Left ventricle myocardium superior (tissue), 1 donor: ENCODE measurements at regions not wholly inside any gene's neighbourhood (a gene's known extent, or its start where the extent isn't known, plus 50 kb on each side); places are given as distances from the start of the nearest gene placed in this dataset.
"Not testable (repeated sequence)": the region's sequence is repeated elsewhere in the genome, so short reads cannot be mapped to it uniquely, and the experiment has no call there.

Source experiments
- ATAC-seq: fragments of 200-7000 bp; cut with Tn5 transposase; one replicate; pipeline ENCODE4 v1.9.1; 2020; ENCODE audit warnings: mild to moderate bottlenecking, moderate library complexity
- DNase-seq: peaks from one replicate; pipeline ENCODE4 v3.0.0-alpha.2; 2020
- intact Hi-C: fragments of 100-400 bp; cut with micrococcal nuclease; formaldehyde crosslinking; loops from one replicate; pipeline ENCODE4 v1.11.0; 2022
- donor health status: DM: no; HTN: yes; CAD: no; lungs with severe emphysema.

DNA sequence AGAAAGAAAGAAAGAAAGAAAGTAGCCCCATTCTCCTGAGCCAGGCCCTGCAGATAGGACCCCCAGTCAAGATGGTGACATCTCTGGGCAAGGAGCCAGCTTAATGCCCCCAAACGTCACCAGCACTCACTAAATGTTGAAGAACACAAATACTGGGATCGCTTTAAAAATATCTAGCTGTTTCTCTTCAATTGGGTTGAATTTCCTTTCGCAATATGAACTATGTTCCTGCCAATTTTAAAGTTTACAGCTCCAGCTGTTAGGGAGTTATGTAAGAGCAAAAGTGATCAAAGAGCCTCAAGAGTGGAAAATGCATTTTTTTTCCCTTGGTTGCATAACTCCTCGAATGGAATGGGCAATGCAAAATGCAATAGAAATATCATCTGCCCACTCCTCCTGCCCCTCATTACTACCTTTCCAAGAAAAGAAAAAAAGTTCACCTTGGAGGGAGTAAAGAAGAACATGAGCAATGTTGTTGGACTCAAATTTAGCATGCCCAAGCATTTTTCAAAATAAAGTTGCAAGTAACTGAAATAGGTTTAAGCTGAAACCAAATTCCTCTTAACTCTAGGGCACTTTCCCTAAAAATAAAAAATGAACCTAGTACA lies 244.2 kb upstream of the PIK3R1 start:
- no peak for DNase-seq
- intact Hi-C loops: no loop called here

DNA sequence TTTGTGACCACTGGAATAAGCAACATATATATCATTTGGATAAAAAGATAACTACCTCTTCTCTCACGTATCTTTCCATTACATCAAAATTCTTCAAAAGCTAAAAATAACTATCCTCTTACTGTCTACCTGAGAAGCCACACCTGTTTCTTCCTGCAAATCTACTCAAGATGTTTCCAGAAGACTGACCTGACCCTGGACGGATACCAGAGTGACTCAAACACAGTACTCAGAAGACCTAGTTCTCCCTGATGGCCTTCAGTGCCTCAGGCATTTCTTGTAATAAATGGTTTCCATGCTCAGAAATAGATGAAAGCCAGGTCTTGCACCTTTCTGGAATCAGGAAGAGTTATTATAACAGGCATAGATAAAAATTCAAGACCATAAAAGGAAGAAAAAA lies 245.9 kb upstream of the PIK3R1 start:
- intact Hi-C loops: no loop called here
- ATAC-seq (no peak), DNase-seq (no peak)

More for the DNA sequence above, 244.2 kb upstream of the PIK3R1 start:
- peak; percentile 86 for ATAC-seq

DNA sequence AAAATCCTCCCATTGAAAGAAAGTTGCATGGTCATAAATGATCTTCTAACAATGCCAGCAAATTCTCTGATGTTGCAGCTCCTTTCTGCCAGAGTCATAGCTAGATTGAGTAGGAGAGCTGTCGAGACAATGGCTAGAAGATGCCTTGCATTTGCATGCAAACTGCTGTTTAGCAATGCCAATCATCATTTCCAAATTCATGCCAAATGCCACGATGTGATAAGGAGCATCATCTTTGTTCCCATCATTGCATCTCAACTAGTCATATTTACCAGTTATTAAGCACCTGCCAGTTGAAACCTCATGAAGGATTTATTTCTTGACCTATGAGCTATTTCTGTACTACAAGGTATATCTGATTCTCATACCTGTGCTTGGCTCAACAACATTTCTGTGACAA lies 246.4 kb upstream of the PIK3R1 start:
- intact Hi-C loops: no loop called here
- no peak for DNase-seq
- no peak for ATAC-seq

DNA sequence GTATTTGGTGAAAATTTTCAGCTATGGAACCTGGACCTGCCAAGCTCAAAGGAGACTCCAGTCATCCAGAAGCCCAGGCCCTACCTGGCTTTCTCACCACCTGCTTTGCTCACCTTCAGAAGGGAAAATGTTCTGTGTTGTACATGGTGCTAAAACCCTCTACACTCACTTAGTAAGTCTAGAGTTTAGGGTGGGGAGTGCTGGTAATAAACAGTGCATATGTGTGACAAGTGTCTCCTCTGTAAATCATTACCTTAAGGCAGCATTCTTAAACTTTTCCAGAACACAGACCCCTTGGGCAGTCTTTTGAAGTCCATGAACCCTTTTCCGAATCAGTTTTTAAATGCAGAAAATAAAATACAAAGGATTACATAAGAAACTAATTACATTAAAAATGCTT lies 248.8 kb upstream of the PIK3R1 start:
- intact Hi-C loops: no loop called here
- DNase-seq: no peak

DNA sequence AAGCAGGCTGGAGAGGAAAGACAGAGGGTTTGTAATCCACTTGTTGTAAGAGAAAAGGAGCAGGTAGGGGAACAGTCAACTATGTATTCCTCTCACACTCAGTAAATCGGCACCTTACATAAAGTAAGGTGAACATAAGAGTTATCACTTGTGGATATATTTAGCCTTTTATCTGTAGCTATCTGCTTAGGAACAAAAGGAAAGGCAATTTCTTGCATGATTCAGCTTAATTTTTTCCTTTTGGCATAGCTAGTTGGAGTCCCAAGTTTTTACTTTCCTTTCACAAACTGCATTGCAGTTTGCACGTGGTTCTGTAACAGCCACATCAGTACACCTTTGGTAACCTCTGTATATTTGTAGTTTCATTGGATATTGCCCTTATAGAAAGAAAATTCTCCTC lies 250.9 kb upstream of the PIK3R1 start:
- no peak for DNase-seq
- intact Hi-C loops: no loop called here
- no peak for ATAC-seq

More for the DNA sequence above, 248.8 kb upstream of the PIK3R1 start:
- ATAC-seq: no peak

DNA sequence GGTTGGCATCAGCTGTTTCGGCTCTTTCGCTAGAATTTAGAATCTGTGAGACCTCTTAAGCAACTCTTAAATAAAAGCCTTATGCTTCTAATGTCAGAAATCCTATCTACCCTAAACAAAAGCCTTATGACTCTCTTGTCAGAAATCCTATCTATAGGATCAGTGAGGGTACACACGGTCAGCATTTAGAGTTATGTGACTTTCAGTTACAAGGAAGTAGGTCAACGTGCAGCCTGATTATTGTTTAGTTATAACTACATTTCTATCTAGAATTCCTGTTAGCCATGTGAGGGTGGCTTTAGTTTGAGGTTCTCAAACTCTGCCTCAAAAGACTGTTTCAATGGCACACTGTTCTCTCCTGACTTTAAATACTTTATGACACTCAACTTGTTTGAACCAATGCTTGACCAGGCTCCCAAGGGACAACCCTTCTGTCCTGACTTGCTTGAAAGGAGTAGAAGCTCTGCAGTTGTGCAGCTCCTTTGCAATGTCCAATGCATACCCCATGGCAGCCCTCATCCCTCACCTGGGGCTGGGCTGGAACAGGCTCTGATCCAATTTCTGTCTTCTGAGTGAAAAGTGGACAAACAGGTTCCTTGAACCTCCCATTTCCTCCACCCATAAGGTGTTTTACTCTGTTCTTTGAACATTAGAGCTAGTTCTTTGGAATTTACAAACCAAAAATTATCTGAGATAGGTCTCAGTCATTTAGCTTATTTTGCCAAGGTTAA lies 251.6 kb upstream of the PIK3R1 start:
- intact Hi-C loops: no loop called here
- ATAC-seq (no peak), DNase-seq (no peak)

DNA sequence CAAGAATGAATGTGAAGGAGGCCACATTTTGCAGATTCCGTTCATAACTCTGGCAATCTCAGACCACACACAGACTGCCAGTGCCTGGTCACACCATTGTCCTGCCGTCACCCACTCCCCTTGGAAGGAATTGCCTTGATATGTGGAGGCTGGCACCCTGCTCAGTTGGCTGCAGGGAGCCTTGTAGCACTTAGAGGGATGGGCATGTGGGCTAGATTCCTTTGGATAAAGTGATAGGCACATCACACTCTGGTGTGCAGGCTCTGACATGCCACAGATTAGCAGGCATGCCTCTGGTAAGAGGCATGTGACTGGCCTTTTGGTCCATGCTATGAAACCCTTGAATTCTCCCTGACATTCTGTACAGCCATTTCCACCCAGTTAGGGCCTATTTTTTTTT lies 254.6 kb upstream of the PIK3R1 start:
- ATAC-seq (peak; percentile 90), DNase-seq (peak; percentile 40)
- intact Hi-C loops: no loop called here

DNA sequence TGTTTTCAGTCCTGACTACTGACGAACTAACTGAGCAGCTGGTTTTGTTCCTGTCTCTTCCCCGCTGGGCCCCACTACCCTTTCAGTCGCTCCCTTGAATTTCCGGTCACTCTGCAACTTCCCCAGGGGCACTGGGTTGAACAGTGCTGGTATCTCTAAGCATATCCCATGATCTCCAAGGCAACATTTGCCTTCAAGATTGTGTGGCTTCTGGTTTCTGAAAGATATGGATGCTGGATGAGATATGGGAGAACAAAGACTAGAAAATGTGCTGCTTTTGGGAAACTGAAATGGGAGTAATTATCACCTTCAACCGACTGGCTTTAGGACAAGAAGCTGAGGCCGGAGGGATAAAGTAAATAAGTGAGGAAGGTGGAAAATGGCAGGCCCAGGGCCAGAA lies 258.2 kb upstream of the PIK3R1 start:
- intact Hi-C loops: no loop called here
- DNase-seq: no peak
- no peak for ATAC-seq

DNA sequence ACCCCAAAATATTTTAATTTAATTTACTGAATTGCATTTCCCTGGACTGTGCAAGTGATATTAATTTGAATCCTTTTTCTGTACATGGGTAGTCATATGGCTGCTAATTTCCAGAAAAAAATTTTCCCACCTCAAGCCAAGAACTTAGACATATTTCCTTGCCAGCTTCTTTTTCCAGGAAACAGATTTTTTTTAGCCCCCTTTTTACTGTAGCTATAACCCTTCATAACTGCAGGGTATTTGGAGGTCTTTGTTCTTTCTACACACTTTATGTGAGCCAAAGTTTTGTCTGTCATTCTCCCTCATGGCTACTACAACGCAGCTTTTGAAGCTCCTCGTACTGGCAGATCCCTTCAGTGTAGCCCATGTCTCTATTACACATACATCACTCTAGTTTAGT lies 261.2 kb upstream of the PIK3R1 start:
- ATAC-seq (no peak), DNase-seq (no peak)
- intact Hi-C loops: no loop called here

DNA sequence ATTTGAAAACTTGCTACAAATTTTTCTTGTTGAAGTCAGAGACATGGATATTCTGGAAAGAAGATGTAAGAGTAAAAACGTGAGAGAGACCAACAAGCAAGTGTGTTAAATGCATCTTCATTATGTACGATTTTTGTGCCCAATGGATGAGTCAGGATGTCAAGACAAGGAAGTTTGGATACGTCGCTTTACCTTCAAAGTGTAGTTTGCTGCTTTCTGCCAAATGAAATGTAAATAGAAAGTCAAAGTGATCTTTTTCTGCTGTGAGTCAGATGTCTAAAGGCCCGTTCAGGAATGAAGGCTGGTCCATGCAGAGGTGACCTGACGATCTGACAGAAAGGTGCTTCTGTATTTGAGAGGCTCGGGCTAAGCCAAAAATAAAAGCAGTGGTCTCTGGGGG lies 273.1 kb upstream of the PIK3R1 start:
- intact Hi-C loops: no loop called here
- ATAC-seq: no peak
- DNase-seq: no peak

DNA sequence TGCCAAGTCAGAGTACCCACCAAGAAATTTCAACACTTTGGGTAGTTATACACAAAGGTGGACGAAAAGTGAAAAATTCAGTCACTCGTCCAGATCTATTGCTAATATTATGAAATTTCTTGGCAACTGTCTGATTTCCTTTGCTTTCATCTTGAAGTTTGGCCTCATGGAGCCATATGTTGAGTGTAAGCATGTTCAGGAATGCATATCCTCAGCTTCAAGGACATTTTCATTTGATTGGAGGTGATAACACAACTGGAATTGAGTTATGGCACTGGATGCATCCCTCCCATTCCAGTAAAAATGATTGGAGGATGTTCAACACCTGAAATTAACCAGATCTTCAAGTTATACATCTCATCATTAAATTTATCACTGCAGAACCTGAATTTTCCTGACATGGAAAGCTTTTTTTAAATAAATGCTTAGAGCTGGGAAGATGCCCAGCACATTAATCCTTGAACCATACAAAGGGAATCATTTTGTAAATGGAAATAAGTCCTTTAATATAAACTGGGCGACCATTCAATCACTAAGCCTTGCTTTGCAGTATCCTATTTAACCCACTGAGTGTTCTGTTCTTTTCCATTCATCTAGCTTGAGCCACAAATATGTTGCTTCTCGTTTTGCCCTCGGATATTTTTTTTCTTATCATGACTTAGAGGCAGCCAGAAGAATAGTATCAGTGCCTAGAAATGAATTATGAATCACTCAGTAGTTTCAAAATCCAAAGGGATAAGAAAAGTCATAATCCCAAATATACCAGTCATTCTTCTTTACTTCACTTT lies 273.7 kb upstream of the PIK3R1 start:
- no peak for DNase-seq
- intact Hi-C loops: no loop called here
- peak; percentile 50 for ATAC-seq

DNA sequence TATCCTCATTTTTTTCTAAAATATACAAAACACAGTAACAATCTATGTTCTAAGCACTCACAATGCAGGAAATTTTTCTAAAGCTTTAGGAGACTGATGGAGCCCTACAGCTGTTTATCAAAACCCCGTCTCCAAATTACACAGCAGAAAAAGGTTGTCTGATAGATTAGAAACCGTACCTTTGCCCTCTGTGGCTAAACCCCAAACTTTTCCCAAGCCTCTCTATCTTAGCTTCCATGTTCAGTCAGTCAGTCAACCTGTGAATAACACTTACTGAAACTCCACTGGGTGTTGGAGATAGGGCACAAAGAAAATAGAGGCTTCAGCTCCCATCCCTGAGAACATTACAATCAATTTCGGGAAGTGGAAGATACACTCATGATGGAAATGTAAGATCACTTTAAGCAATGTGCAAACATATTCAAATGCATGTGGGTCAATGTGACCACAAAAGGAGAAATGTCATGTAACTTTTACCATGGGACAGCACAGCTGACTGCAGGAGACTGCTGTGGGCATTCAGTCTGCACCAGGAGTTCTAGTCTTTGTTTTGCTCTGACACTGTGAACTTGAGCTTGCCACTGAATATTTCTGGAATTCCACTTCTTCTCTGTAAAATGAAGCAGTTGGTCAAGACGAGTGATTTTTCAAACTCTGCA lies 279.5 kb upstream of the PIK3R1 start:
- no peak for ATAC-seq
- intact Hi-C loops: no loop called here
- no peak for DNase-seq

DNA sequence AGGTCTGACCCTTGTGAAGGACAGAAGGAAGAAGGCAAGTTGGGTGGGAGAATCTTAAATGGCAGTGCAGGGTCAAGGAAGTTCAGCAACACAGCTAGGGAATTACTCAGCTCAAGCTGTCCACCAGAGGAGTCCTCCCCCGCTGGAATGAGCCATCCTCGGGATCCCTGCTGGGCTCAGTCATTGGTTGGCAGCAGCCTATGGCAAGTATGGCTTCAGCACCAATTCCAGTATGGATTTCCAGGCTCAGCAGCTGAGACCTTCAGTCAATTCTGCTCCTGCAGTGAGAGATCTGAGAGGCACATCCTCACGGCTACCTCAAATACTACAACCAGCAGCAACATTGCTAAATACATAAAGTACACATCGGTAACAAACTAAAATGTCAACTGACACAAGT lies 280.6 kb upstream of the PIK3R1 start:
- DNase-seq: no peak
- intact Hi-C loops: no loop called here
- no peak for ATAC-seq

DNA sequence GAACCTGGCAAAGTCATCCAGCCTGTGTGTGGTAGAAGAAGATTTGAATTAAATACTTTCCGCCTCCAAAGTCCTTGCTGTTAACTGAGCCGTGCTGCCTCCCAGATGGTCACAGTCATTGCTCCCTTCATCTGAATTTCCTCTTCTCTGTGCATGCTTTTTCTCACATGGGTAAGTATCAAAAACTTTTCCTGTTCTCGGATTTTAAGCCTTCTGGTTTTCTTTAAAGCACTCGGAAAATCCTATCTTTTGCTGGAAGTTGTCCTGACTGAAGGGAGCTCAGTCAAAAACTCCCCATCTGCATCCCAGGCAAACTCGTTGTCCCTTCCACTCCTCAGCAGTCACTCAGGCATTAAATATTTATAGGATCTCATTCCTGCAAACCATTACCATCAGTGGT lies 290.0 kb upstream of the PIK3R1 start:
- DNase-seq (no peak), ATAC-seq (no peak)
- intact Hi-C loops: no loop called here

DNA sequence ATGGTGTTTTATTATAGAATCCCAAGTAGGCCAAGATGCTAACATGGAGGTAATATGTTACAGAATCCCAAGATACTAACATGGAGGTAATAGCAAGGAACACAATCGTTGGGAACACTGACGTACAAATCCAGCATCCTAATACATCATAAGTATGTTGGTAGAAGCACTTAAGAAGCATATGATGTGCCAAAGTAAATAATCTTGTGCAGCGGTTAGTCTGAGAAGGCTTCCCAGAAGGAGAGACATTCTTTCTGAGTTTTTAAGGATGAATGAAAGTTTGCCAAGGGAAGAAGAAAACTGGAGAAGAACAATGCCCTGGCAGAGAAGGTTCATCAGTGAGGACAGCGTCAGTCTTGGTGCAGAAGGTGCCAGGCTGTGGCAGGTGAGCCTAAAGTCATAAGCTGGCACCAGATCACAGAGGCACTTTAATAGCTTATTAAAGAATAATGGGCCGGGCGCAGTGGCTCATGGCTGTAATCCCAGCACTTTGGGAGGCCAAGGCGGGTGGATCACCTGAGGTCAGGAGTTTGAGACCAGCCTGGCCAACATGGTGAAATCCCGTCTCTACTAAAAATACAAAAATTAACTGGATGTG lies 294.5 kb upstream of the PIK3R1 start:
- no peak for DNase-seq
- intact Hi-C loops: no loop called here
- no peak for ATAC-seq

DNA sequence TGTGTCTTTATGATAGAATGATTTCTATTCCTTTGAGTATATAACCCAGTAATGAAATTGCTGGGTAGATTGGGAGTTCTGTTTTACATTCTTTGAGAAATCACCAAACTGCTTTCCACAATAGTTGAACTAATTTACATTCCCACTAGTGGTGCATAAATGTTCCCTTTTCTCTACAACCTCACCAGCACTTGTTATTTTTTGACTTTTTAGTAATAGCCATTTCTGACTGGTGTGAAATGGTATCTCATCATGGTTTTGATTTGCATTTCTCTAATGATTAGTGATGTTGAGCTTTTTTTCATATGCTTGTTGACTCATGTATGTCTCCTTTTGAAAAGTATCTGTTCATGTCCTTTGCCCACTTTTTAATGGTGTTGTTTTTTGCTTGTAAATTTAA lies 296.0 kb upstream of the PIK3R1 start:
- ATAC-seq, intact Hi-C loops, DNase-seq: not testable (repeated sequence)

DNA sequence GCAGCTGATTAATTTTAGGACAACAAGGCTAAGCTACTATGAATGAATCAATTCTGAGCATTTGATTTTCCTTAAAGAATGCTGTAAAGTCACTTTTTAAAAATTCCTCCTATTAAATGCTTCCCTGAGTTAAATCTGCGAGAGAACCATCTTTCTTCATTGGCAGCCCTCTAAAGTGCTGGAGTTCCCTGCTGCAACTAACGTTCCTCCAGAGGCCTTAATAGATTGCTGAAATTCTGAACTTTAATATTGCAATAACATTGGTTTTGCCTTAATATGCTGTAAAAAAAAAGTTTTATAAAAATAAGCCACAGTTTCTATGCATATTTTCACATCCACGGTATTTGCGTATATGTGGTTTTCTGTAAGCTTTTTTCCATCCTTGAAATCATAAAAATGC lies 298.0 kb upstream of the PIK3R1 start:
- intact Hi-C loops: no loop called here
- DNase-seq (no peak), ATAC-seq (no peak)

DNA sequence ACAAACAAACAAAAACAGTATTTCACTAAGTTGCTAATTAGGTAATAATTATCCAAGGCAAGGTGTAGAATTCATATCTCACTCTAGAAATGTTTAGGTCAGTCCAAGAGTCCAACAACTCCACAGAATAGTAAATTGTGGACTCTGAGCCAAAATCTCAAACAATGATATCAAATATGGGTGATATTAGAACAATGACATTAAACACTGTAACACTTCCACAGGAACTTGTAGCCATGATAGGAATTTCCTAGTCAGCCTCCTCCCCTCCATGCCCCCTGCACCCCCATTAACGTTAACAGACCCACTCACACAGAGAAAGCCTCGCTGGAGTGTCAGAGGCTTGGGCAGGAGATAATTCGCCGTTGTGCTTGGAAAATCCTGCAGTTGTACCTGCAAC lies 305.0 kb upstream of the PIK3R1 start:
- DNase-seq (no peak), ATAC-seq (no peak)
- intact Hi-C loops: no loop called here

DNA sequence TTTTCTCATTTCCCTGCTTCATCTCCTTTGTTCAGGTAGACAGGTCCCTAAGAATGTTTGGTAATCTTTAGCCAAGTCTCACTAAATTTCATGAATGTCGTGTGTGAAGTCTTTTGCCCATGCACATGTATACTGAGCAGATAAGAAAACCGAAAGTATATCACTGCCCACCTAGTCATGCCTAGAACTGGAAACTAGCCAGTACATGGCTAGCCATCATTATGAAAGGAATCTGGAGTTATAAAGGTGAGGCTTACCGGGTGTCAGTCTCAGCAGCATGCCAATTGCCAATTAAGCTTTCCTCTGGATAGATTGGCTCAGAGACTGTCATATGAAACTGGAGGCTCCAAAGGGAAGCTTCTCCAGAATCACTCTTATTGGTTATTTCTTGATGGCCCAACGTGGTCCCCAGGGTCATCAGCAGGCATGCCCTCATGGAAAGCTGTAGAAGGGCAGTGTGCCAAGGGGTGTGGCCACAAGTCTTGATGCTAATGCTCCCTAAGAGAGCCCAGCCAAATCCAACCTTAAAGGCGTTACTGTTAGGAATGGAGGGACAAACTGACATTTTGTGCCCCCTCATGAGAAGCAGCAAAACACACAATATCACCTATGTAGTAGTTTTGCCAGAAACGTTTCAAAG lies 307.3 kb upstream of the PIK3R1 start:
- intact Hi-C loops: no loop called here
- ATAC-seq (no peak), DNase-seq (no peak)
